ENCODE measurements at regions not wholly inside any gene's neighbourhood (a gene's known extent, or its start where the extent isn't known, plus 50 kb on each side); places are given as distances from the start of the nearest gene placed in this dataset.

DNA sequence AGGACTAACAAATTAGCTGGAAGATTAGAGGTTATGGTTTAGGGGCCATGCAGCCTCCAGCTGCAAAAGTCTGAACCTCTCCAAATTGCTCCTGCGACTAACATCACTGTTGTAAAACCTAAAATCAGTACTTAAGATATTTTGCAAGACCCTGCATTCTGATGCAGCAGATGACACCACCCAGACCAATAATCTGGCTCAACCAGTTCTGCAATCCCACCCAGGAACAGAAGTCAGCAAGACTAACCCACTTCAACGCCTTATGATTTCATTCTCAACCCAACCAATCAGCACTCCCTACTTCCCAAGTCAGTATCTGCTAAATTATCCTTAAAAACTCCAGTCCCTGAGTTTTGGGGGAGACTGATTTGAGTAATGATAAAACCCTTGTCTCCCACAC lies 250.8 kb upstream of the MBL2 start:
- Histone ChIP-seq H3K9ac (ENCODE audit: low read length) (no peak overlapping the region), H3K4me2 (ENCODE audit: low read length) (no peak overlapping the region), H3K9me2 (ENCODE audit: insufficient read depth, low read length) (no peaks in the 10 kb centered on the region), H3K4me3 (ENCODE audit: low read length) (no peak overlapping the region), H3K79me2 (replicated peaks; ENCODE audit: insufficient read depth, low read length) (no peaks in the 10 kb centered on the region), H3K36me3 (ENCODE audit: insufficient read depth, low read length) (no peaks in the 10 kb centered on the region), H2AFZ (ENCODE audit: low read depth, low read length) (no peak overlapping the region), H3K27ac (ENCODE audit: low read length) (no peak overlapping the region), H3F3A (ENCODE audit: insufficient read depth, low read length, poor library complexity, severe bottlenecking) (no peaks in the 10 kb centered on the region), H3K9me3 (ENCODE audit: low read length) (no peaks in the 10 kb centered on the region), H3K27me3 (ENCODE audit: insufficient read depth, low read depth, low read length) (no peaks in the 10 kb centered on the region), H4K20me1 (ENCODE audit: insufficient read depth) (no peaks in the 10 kb centered on the region)
- no peak for TF ChIP-seq MXI1 (conservative IDR thresholded peaks at IDR 0.05; ENCODE audit: poor library complexity, severe bottlenecking)
- TF ChIP-seq REST (IDR thresholded peaks at IDR 0.05; ENCODE audit: borderline replicate concordance) = no peak
- TF ChIP-seq EZH2 (IDR thresholded peaks at IDR 0.05; ENCODE audit: borderline replicate concordance, insufficient read depth, low read length, poor library complexity, severe bottlenecking) = no peak
- no peak for TF ChIP-seq EP300 (conservative IDR thresholded peaks at IDR 0.05; ENCODE audit: poor library complexity, severe bottlenecking)
- TF ChIP-seq TAF1 (IDR thresholded peaks at IDR 0.05; ENCODE audit: low read depth) = no peak
- TF ChIP-seq SMC3 (conservative IDR thresholded peaks at IDR 0.05; ENCODE audit: poor library complexity) = no peak
- no peak for TF ChIP-seq CTCF (IDR thresholded peaks at IDR 0.05; ENCODE audit: poor library complexity, severe bottlenecking)
- TF ChIP-seq RAD21 (conservative IDR thresholded peaks at IDR 0.05) = no peak
- no peak for TF ChIP-seq POLR2AphosphoS5 (IDR thresholded peaks at IDR 0.05)

- Histone ChIP-seq H3K9me3 (ENCODE audit: low read length) (no peaks in the 10 kb centered on the region), H4K20me1 (ENCODE audit: insufficient read depth) (no peaks in the 10 kb centered on the region), H3K4me3 (ENCODE audit: low read length) (no peak overlapping the region), H3K4me2 (ENCODE audit: low read length) (no peak overlapping the region), H3K36me3 (ENCODE audit: insufficient read depth, low read length) (no peaks in the 10 kb centered on the region), H3K27ac (ENCODE audit: low read length) (no peak overlapping the region), H3K79me2 (replicated peaks; ENCODE audit: insufficient read depth, low read length) (no peaks in the 10 kb centered on the region), H3F3A (ENCODE audit: insufficient read depth, low read length, poor library complexity, severe bottlenecking) (no peaks in the 10 kb centered on the region), H3K9ac (ENCODE audit: low read length) (no peak overlapping the region), H3K27me3 (ENCODE audit: insufficient read depth, low read depth, low read length) (no peaks in the 10 kb centered on the region), H3K9me2 (ENCODE audit: insufficient read depth, low read length) (no peaks in the 10 kb centered on the region), H2AFZ (ENCODE audit: low read depth, low read length) (no peak overlapping the region)
- TF ChIP-seq SMC3 (conservative IDR thresholded peaks at IDR 0.05; ENCODE audit: poor library complexity) = no peak
- no peak for TF ChIP-seq EP300 (conservative IDR thresholded peaks at IDR 0.05; ENCODE audit: poor library complexity, severe bottlenecking)
- no peak for TF ChIP-seq REST (IDR thresholded peaks at IDR 0.05; ENCODE audit: borderline replicate concordance)
- no peak for TF ChIP-seq POLR2AphosphoS5 (IDR thresholded peaks at IDR 0.05)
- no peak for TF ChIP-seq MXI1 (conservative IDR thresholded peaks at IDR 0.05; ENCODE audit: poor library complexity, severe bottlenecking)
- TF ChIP-seq CTCF (IDR thresholded peaks at IDR 0.05; ENCODE audit: poor library complexity, severe bottlenecking) = no peak
- TF ChIP-seq TAF1 (IDR thresholded peaks at IDR 0.05; ENCODE audit: low read depth) = no peak
- TF ChIP-seq RAD21 (conservative IDR thresholded peaks at IDR 0.05) = no peak
- TF ChIP-seq EZH2 (IDR thresholded peaks at IDR 0.05; ENCODE audit: borderline replicate concordance, insufficient read depth, low read length, poor library complexity, severe bottlenecking) = no peak
Measured at GRCh38 chr10:53022611-53023088, 250.1 kb upstream of the MBL2 start.
